GM19467 (cell line): ENCODE measurements at regions not wholly inside any gene's neighbourhood (a gene's known extent, or its start where the extent isn't known, plus 50 kb on each side); places are given as distances from the start of the nearest gene placed in this dataset.
"Not testable (repeated sequence)": the region's sequence is repeated elsewhere in the genome, so short reads cannot be mapped to it uniquely, and the experiment has no call there.

Experiments used
- ATAC-seq: cut with Tn5 transposase; IDR thresholded peaks from one replicate; pipeline ENCODE4 v1.9.1; 2021; ENCODE audit warnings: mild to moderate bottlenecking, moderate library complexity; ENCODE audit not compliant: unreplicated experiment

DNA sequence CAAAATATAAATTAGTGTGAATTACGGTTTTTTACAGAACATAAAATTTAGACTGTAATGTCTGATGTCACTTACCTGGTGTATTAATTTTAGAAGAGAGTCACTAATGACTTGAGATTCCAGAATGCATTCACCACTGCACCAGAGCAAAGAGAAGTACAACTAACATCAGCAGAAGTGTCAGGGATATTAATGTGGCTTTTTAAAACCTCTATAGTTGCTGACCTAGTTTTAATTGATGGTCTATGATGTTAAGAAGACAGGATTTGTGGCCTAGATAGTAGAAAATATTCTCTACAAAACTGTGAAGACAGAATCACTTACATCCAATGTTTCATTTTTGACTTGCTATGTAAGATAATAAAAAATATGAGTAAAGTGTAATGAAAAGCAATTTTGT, 1181.6 kb downstream of the RAPGEF2 start:
- ATAC-seq, result no peak

- no peak for ATAC-seq
Measured at GRCh38 chr4:160286051-160286450, 1183.2 kb downstream of the RAPGEF2 start.

DNA sequence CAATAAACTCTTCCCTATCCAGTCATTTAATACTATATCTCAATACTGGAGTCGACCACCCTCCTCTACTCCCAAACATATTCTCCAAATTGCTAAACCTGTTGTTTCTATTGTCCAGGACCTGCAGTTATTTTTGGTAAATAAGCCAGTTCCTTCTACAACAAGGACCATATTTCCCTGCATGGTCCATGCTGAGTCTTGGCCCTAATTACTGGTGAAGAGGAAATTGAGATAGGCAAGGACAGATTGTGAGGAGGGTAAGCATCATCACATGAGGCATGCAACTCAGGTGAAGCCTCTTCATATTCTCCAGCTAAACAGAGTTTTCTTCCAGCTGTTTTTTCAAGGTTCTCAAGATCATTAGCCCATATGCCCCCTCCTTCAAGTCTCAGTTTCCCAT, 1193.6 kb downstream of the RAPGEF2 start:
- no peak for ATAC-seq

DNA sequence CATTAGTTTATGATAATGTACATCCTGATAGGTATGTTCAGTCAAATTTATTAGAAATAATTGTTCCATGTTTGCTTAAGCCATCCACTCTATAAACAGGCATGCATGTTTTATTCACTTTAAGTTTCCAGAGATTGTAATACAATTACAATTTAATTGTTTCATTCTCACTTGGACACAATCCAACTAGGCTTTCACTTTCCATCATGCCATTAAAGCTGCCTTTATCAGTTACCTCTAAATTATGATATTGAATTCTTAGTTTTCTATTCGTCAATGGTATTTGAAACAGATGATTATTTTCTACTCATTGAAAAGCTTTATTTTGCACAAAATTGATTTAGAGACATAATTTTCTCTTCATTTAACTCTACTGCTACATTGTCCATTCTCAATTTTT, 1196.3 kb downstream of the RAPGEF2 start:
- ATAC-seq, result no peak

DNA sequence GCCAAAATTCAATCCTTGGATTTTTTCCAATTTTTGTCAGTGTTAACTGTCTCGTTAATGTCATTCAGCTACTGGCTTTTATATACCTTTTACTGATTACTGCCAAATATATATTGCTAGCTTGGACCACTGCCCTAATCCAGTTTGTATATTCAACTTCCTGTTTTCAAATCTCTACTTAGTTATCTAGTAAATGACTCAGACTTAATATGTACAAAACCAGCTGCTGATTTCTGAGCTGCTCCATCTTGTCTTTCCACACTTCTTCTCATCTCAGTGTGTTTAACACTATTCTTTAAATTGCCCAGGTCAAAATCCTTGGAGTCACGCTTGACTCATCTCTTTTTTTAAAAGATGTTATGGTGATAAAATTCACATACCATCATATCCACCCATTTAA, 1196.7 kb downstream of the RAPGEF2 start:
- no peak for ATAC-seq

DNA sequence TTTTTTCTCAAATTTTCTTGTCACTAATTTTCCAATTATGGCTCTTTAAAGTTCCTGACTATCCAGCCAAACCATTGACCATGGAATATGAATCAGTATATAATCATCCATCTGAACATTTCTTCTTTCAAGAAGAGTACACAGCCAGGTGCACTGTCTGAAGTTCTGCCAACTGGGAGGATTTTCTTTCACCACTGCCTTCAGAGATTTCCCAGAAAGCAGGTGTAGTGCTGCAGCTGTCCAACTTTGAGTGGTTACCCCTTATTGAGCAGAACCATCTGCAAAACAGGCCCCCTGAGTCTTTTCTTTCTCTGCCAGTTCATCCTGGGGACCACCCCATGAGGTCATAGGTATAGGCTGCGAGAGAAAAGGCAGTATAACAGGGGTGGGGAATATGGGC, 1213.2 kb downstream of the RAPGEF2 start:
- no peak for ATAC-seq

GRCh38 chr4:160318567-160319220, 1215.8 kb downstream of the RAPGEF2 start:
- no peak for ATAC-seq

DNA sequence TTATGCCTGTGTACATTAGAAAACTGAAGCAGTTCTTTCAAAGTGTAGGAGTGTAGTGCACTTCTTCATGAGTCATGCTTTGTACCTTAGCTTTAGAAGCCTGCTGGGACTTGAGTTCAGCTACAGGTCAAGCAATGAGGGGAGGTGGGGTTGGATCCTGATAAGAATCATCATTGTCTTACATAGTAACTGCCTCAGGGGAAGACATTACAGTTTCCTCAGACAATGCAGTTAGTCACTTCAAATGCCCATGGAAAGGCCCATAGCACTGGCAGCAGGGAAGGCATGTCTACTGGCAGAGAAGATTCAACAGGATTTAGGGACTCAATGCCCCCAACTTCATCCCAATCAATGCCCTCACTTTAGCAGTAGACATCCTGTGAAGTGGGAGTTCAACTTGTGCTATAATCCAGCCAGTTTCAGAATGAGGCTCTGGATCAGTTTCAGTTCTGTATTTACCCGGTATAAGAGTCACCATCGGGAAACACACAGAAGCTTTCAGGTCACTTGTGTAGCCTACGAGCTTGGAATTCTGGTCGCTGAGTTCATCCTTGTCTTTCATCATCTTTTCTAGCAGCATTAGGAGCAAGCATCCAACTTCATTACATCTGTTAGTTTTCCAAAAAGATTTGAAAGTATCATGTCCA, 1216.5 kb downstream of the RAPGEF2 start:
- no peak for ATAC-seq

- ATAC-seq, result no peak
Measured at GRCh38 chr4:160319868-160320260, 1217.0 kb downstream of the RAPGEF2 start.

DNA sequence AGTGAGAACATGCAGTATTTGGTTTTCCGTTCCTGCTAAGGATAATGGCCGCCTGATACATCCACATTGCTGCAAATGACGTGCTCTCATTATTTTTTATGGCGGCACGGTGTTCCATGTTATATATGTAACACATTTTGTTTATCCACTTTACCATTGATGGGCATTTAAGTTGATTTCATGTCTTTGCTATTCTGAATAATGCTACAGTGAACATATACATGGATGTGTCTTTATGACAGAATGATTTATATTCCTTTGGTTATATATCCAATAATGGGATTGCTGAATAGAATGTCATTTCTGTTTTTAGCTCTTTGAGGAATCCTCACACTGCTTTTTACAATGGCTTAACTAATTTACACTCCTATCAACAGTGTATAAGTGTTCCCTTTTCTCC, 1223.2 kb downstream of the RAPGEF2 start:
- no peak for ATAC-seq

- ATAC-seq, result no peak
Measured at GRCh38 chr4:160347197-160347596, 1244.3 kb downstream of the RAPGEF2 start.

- no peak for ATAC-seq
Measured at GRCh38 chr4:160350944-160351343, 1248.1 kb downstream of the RAPGEF2 start.

DNA sequence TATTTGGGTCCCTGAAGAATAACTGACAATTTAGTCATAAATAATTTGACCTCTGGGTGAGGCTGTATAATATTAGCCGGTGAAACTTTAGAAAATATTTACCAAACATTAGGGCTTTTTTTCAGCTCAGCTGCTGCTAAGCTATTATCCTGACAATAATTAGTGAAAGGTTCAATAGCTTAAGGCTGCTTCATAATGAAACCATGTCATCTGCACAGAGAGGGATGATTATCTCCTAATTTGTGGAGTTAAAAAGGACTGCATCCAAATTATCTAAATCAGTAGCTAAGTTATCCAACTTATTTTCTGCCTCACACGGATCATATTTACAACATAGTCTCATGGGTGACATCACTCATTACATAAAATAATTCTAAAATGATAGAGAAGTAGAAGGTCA, 1249.8 kb downstream of the RAPGEF2 start:
- ATAC-seq, result no peak

- no peak for ATAC-seq
Measured at GRCh38 chr4:160353548-160353947, 1250.7 kb downstream of the RAPGEF2 start.

DNA sequence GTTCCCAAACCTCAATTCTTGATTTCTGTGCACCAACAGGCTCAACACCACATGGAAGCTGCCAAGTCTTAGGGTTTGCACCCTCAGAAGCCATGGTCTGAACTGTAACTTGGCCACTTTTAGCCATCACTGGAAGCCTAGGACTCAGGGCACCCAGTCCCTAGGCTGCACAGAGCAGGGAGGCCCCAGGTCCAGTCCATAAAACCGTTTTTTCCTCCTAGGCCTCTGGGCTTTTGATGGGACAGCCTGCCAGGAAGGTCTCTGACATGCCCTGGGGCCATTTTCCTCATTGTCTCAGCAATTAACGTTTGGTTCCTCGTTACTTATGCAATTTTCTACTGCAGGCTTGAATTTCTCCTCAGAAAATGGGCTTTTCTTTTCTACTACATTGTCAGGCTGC, 1259.6 kb downstream of the RAPGEF2 start:
- ATAC-seq, result no peak

DNA sequence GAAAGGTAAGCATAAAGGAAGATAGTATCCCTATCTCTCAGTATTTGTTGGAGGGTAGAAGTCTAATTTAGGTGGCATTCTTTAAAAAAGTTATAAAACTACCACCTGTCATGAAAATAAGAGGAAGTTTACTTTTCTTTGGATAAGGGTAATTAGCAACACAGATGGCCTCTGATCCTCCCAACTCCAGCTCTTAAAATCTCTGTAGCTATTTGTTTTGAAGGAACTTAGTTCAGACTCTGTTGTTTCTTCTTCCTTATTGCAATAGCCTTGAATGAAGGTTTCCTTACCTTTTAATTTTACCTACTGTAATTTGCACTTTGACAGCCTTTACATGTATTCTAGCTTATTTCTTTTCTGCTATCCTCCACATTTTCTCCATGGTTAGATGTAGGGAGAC, 1261.3 kb downstream of the RAPGEF2 start:
- ATAC-seq, result no peak

GRCh38 chr4:160364665-160365064, 1261.8 kb downstream of the RAPGEF2 start:
- ATAC-seq, result not testable (repeated sequence)

- not testable (repeated sequence) for ATAC-seq
Measured at GRCh38 chr4:160365383-160365782, 1262.5 kb downstream of the RAPGEF2 start.

- ATAC-seq, result no peak
Measured at GRCh38 chr4:160370046-160370445, 1267.2 kb downstream of the RAPGEF2 start.

- no peak for ATAC-seq
Measured at GRCh38 chr4:160371446-160371845, 1268.6 kb downstream of the RAPGEF2 start.

- no peak for ATAC-seq
Measured at GRCh38 chr4:160372390-160372789, 1269.5 kb downstream of the RAPGEF2 start.

DNA sequence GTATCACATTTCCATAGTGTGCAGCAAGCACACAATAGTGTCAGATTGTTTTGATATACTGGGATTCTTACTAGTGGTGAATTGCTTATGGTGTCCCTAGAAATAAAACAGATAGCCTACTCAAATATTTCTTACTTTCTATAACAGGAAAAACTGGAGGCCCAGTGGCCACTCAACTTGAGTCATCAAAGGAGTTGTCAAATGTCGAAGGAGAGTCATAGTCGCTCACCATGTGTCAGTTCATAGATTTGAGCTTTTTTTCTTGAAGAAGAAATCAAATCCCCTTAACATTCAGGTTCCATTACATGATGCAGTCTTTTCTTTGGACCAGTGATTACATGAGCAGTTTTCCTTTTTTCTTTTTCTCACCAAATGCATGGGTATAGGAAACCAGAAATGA, 1271.0 kb downstream of the RAPGEF2 start:
- ATAC-seq, result no peak
